ENCODE measurements at regions not wholly inside any gene's neighbourhood (a gene's known extent, or its start where the extent isn't known, plus 50 kb on each side); places are given as distances from the start of the nearest gene placed in this dataset.

DNA sequence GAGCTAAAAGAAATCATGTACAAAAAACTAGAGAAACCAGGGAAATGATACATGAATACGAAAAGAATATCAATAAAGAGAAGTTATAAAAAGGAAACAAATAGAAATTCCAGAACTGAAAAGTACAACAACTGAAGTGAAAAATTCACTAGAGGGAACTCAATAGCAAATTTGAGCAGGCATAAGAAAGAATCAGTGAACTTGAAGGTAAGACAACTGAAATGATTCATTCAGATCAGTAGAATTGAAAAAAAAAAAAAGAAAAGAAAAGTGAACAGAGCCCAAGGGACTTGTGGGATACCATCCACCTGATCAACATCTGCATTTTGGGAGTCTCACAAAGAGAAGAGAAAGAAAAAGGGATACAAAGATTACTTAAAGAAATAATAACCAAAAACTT, 78.3 kb downstream of the HHEX start:
- Mint-ChIP-seq H3K9me3 (peaks cover 3% of the 10 kb centered on the region), H3K36me3 (ENCODE audit: low read depth) (no peaks in the 10 kb centered on the region), H3K4me1 (no peaks in the 10 kb centered on the region), H3K4me3 (no peak overlapping the region), H3K27me3 (ENCODE audit: low read depth) (peaks cover 13% of the 10 kb centered on the region), H3K27ac (ENCODE audit: unreplicated experiment) (no peak overlapping the region)
- DNase-seq (ENCODE audit: low read depth, low spot score): no peak
- TF ChIP-seq, protein P1, sequence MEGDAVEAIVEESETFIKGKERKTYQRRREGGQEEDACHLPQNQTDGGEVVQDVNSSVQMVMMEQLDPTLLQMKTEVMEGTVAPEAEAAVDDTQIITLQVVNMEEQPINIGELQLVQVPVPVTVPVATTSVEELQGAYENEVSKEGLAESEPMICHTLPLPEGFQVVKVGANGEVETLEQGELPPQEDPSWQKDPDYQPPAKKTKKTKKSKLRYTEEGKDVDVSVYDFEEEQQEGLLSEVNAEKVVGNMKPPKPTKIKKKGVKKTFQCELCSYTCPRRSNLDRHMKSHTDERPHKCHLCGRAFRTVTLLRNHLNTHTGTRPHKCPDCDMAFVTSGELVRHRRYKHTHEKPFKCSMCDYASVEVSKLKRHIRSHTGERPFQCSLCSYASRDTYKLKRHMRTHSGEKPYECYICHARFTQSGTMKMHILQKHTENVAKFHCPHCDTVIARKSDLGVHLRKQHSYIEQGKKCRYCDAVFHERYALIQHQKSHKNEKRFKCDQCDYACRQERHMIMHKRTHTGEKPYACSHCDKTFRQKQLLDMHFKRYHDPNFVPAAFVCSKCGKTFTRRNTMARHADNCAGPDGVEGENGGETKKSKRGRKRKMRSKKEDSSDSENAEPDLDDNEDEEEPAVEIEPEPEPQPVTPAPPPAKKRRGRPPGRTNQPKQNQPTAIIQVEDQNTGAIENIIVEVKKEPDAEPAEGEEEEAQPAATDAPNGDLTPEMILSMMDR (conservative IDR thresholded peaks at IDR 0.05): no peak

DNA sequence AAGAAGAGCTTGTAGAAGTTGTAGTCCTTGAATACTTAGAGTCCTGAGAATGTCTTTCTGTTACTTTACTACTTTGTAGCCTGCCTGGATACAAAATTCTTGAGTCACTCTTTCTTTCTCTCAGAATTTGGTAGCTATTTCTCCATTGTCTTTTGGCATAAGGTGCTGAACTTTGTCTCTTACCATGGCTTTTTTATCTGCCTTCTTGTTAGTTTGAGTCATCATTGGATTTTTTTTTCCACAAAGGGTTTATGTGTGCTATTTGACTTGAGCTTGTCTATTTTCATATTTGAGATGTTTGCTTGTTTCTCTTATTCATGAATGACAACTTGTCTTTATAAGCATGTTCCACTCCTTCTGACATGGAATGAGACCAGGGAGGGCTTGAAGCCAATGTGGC, 74.5 kb upstream of the EXOC6 start:
- no peak for DNase-seq (ENCODE audit: low read depth, low spot score)
- Mint-ChIP-seq H3K27ac (ENCODE audit: unreplicated experiment) (no peak overlapping the region), H3K4me1 (no peaks in the 10 kb centered on the region), H3K27me3 (ENCODE audit: low read depth) (peaks cover 17% of the 10 kb centered on the region), H3K4me3 (no peak overlapping the region), H3K36me3 (ENCODE audit: low read depth) (no peaks in the 10 kb centered on the region), H3K9me3 (peaks cover 3% of the 10 kb centered on the region)
- TF ChIP-seq, protein P1 (conservative IDR thresholded peaks at IDR 0.05): no peak

DNA sequence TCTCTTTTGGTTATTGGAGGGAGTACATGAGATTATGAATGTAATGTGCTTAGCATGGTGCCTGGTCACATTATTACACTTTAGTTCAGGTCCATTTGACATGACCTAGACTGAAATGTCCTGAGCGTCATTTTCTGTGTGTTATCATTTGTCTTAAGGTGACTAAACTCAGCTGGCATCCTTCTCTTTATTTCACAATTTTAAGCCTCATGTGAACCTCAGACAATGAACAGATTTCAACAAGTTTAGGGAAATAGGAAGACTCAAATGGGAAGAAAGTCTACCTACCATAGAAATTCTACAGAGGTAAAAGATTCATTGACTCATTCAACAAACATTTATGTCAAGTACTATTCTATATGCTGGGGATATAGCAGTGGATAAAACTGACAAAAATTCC, 70.2 kb upstream of the EXOC6 start:
- H3K4me1 Mint-ChIP-seq: no peaks in the 10 kb centered on the region
- TF ChIP-seq, protein P1 (conservative IDR thresholded peaks at IDR 0.05): no peak
- H3K36me3 Mint-ChIP-seq (ENCODE audit: low read depth): no peaks in the 10 kb centered on the region
- no peaks in the 10 kb centered on the region for H3K9me3 Mint-ChIP-seq
- no peak overlapping the region for H3K4me3 Mint-ChIP-seq
- peaks cover 10% of the 10 kb centered on the region for H3K27me3 Mint-ChIP-seq (ENCODE audit: low read depth)
- no peak for DNase-seq (ENCODE audit: low read depth, low spot score)
- H3K27ac Mint-ChIP-seq (ENCODE audit: unreplicated experiment): no peak overlapping the region

DNA sequence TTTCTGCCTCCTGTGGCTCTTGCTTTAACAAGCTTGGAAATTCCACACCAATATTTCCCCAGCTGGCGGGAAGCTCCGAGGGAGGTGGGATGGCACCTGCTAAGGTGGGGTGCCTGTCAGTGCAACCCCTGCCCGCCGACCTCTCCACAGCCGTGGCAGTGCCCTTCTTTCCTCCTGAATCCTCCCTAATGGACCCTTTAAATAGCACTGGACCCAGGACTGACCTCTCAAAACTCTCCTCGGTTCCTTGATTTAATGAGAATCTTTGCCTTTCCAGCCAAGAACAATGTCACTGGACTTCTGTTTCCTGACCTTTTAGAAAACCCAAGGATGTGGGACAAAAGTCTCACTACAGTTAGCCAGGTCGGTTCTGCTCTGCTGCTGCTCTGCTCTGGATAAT, 63.2 kb upstream of the EXOC6 start:
- Mint-ChIP-seq H3K27me3 (ENCODE audit: low read depth) (peaks cover 3% of the 10 kb centered on the region), H3K36me3 (ENCODE audit: low read depth) (no peaks in the 10 kb centered on the region), H3K27ac (ENCODE audit: unreplicated experiment) (no peak overlapping the region), H3K9me3 (no peaks in the 10 kb centered on the region), H3K4me3 (no peak overlapping the region), H3K4me1 (no peaks in the 10 kb centered on the region)
- TF ChIP-seq, protein P1 (conservative IDR thresholded peaks at IDR 0.05): no peak
- DNase-seq (ENCODE audit: low read depth, low spot score): no peak

DNA sequence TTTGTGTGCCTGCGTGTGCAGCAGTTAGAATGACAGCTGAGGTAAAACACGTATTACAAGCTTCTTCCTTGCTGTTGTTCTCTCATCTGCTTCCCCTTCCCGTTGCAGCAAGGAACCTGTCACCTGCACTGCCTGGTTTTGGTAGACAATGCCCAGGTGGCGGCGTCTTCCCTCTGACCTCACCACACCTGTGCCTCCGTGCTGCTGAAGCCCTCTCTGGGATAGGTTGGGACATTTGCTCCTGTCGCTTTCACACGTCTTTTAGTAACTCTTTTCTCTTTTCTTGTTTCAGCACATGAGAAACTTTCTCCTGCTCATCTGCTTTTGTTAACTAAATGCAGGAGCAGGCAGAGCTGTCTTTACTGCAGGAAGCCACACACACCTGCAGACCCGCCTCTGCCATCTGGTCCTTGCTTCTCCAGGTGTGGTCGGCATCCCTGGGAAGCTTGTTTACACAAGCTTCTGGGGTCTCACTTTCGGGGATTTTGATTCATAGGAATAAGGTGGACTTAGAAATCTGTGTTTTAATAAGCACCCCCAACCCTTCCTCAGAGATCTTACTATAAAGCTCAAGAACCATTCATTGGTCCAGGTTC, 60.7 kb upstream of the EXOC6 start:
- H3K27me3 Mint-ChIP-seq (ENCODE audit: low read depth): peaks cover 3% of the 10 kb centered on the region
- no peaks in the 10 kb centered on the region for H3K4me1 Mint-ChIP-seq
- H3K27ac Mint-ChIP-seq (ENCODE audit: unreplicated experiment): no peak overlapping the region
- no peaks in the 10 kb centered on the region for H3K36me3 Mint-ChIP-seq (ENCODE audit: low read depth)
- no peaks in the 10 kb centered on the region for H3K9me3 Mint-ChIP-seq
- TF ChIP-seq, protein P1 (conservative IDR thresholded peaks at IDR 0.05): no peak
- no peak for DNase-seq (ENCODE audit: low read depth, low spot score)
- no peak overlapping the region for H3K4me3 Mint-ChIP-seq
